ENCODE measurements at regions not wholly inside any gene's neighbourhood (a gene's known extent, or its start where the extent isn't known, plus 50 kb on each side); places are given as distances from the start of the nearest gene placed in this dataset.

- H3K4me2 ChIP-seq (ENCODE audit: low read depth, low read length, poor library complexity, severe bottlenecking), result no peak overlapping the region
- H3K4me3 ChIP-seq (ENCODE audit: insufficient read depth, low read length, poor library complexity, severe bottlenecking), result no peak overlapping the region
- no peaks in the 10 kb centered on the region for H4K20me1 ChIP-seq (ENCODE audit: low read depth, low read length)
- no peaks in the 10 kb centered on the region for H3K9me3 ChIP-seq (ENCODE audit: insufficient read depth, low read length)
- H3K9ac ChIP-seq (ENCODE audit: low read length), result no peak overlapping the region
- no peak overlapping the region for H2AFZ ChIP-seq (ENCODE audit: low read depth, low read length, severe bottlenecking)
- TF ChIP-seq CTCF (IDR thresholded peaks at IDR 0.05; ENCODE audit: insufficient read depth, low read length, poor library complexity, severe bottlenecking), result no peak
- no peak for TF ChIP-seq EZH2phosphoT487 (conservative IDR thresholded peaks at IDR 0.05; ENCODE audit: low read length)
- H3K79me2 ChIP-seq (ENCODE audit: insufficient read depth, low read length), result no peaks in the 10 kb centered on the region
- no peaks in the 10 kb centered on the region for H3K9me2 ChIP-seq (replicated peaks; ENCODE audit: insufficient read depth, low read length)
- no peaks in the 10 kb centered on the region for H3F3A ChIP-seq (ENCODE audit: insufficient read depth)
- H3K36me3 ChIP-seq (ENCODE audit: low read length), result no peaks in the 10 kb centered on the region
- no peaks in the 10 kb centered on the region for H3K27me3 ChIP-seq (ENCODE audit: low read length)
- H3K27ac ChIP-seq (ENCODE audit: low read depth, low read length), result no peak overlapping the region
Measured at GRCh38 chr3:159773706-159774105, 214.9 kb upstream of the IL12A start.

GRCh38 chr3:159775372-159775961, 213.2 kb upstream of the IL12A start:
- Histone ChIP-seq H3K9ac (ENCODE audit: low read length) (no peak overlapping the region), H3K9me3 (ENCODE audit: insufficient read depth, low read length) (no peaks in the 10 kb centered on the region), H3K79me2 (ENCODE audit: insufficient read depth, low read length) (no peaks in the 10 kb centered on the region), H3F3A (ENCODE audit: insufficient read depth) (no peaks in the 10 kb centered on the region), H3K4me2 (ENCODE audit: low read depth, low read length, poor library complexity, severe bottlenecking) (no peak overlapping the region), H3K27ac (ENCODE audit: low read depth, low read length) (no peak overlapping the region), H3K4me3 (ENCODE audit: insufficient read depth, low read length, poor library complexity, severe bottlenecking) (no peak overlapping the region), H2AFZ (ENCODE audit: low read depth, low read length, severe bottlenecking) (no peak overlapping the region), H3K36me3 (ENCODE audit: low read length) (no peaks in the 10 kb centered on the region), H3K9me2 (replicated peaks; ENCODE audit: insufficient read depth, low read length) (no peaks in the 10 kb centered on the region), H4K20me1 (ENCODE audit: low read depth, low read length) (no peaks in the 10 kb centered on the region), H3K27me3 (ENCODE audit: low read length) (no peaks in the 10 kb centered on the region)
- TF ChIP-seq EZH2phosphoT487 (conservative IDR thresholded peaks at IDR 0.05; ENCODE audit: low read length) (no peak), CTCF (IDR thresholded peaks at IDR 0.05; ENCODE audit: insufficient read depth, low read length, poor library complexity, severe bottlenecking) (no peak)

GRCh38 chr3:159776779-159777178, 211.9 kb upstream of the IL12A start:
- no peak overlapping the region for H3K9ac ChIP-seq (ENCODE audit: low read length)
- H2AFZ ChIP-seq (ENCODE audit: low read depth, low read length, severe bottlenecking), result no peak overlapping the region
- H3K9me3 ChIP-seq (ENCODE audit: insufficient read depth, low read length), result no peaks in the 10 kb centered on the region
- H3K36me3 ChIP-seq (ENCODE audit: low read length), result no peaks in the 10 kb centered on the region
- no peak for TF ChIP-seq EZH2phosphoT487 (conservative IDR thresholded peaks at IDR 0.05; ENCODE audit: low read length)
- TF ChIP-seq CTCF (IDR thresholded peaks at IDR 0.05; ENCODE audit: insufficient read depth, low read length, poor library complexity, severe bottlenecking), result no peak
- H3K27me3 ChIP-seq (ENCODE audit: low read length), result no peaks in the 10 kb centered on the region
- H3K79me2 ChIP-seq (ENCODE audit: insufficient read depth, low read length), result no peaks in the 10 kb centered on the region
- no peaks in the 10 kb centered on the region for H3F3A ChIP-seq (ENCODE audit: insufficient read depth)
- no peak overlapping the region for H3K4me2 ChIP-seq (ENCODE audit: low read depth, low read length, poor library complexity, severe bottlenecking)
- H3K9me2 ChIP-seq (replicated peaks; ENCODE audit: insufficient read depth, low read length), result no peaks in the 10 kb centered on the region
- H3K4me3 ChIP-seq (ENCODE audit: insufficient read depth, low read length, poor library complexity, severe bottlenecking), result no peak overlapping the region
- H4K20me1 ChIP-seq (ENCODE audit: low read depth, low read length), result no peaks in the 10 kb centered on the region
- no peak overlapping the region for H3K27ac ChIP-seq (ENCODE audit: low read depth, low read length)

Measured in SU-DHL-6 (cell line).